Kidney (tissue), 13 donors: ENCODE measurements at regions not wholly inside any gene's neighbourhood (a gene's known extent, or its start where the extent isn't known, plus 50 kb on each side); places are given as distances from the start of the nearest gene placed in this dataset.
A peak's percentile ranks its signal among the peaks of the same experiment; 100 is the strongest.

Experiments used
- DNase-seq, 5 donors: peaks; one replicate each; pipeline ENCODE4 v3.0.0-alpha.2; 2013 to 2020
- FAIRE-seq: peaks from 2 replicates; lab custom pipeline; 2012; peaks lifted over from hg19 to GRCh38; lab: Jason Lieb, UNC
- H3K27ac ChIP-seq, 2 donors: one replicate each; pipeline ENCODE4 v1.7.0; 2013; ENCODE audit warnings: low read depth in 2 of 2, low read length in 2 of 2, inconsistent platforms in 1 of 2
- H3K27me3 ChIP-seq: one replicate; pipeline ENCODE4 v1.7.1; 2013; ENCODE audit warnings: low read length, inconsistent platforms; ENCODE audit not compliant: control insufficient read depth, insufficient read depth
- H3K36me3 ChIP-seq, 3 donors: one replicate each; pipeline versions ENCODE4 v1.7.0 to v1.7.1; 2013; ENCODE audit warnings: low read length in 3 of 3, control low read depth in 1 of 3, inconsistent platforms in 1 of 3; ENCODE audit not compliant: insufficient read depth in 3 of 3, control insufficient read depth in 2 of 3
- H3K4me1 ChIP-seq, 3 donors: one replicate each; pipeline versions ENCODE4 v1.7.0 to v1.7.1; 2013; ENCODE audit warnings: low read length in 3 of 3, inconsistent platforms in 1 of 3, low read depth in 1 of 3; ENCODE audit not compliant: control insufficient read depth in 2 of 3, insufficient read depth in 2 of 3
- H3K4me3 ChIP-seq, 3 donors: one replicate each; pipeline versions ENCODE4 v1.7.0 to v1.8.1; 2013; ENCODE audit warnings: low read length in 3 of 3, control low read depth in 1 of 3, inconsistent platforms in 1 of 3
- H3K9ac ChIP-seq, 3 donors: one replicate each; pipeline versions ENCODE4 v1.7.0 to v1.7.1; 2013; ENCODE audit warnings: low read length in 3 of 3, control low read depth in 1 of 3, inconsistent platforms in 1 of 3
- H3K9me3 ChIP-seq, 3 donors: one replicate each; pipeline versions ENCODE4 v1.7.0 to v1.7.1; 2013; ENCODE audit warnings: low read length in 3 of 3, control low read depth in 1 of 3, inconsistent platforms in 1 of 3; ENCODE audit not compliant: control insufficient read depth in 2 of 3, insufficient read depth in 1 of 3
- CTCF ChIP-seq: IDR thresholded peaks from 3 replicates; pipeline ENCODE4 v1.5.1; 2012; ENCODE audit warnings: mild to moderate bottlenecking, moderate library complexity, borderline replicate concordance; ENCODE audit not compliant: insufficient read depth; ENCODE audit errors: extremely low read depth
- intact Hi-C: fragments of 100-400 bp; cut with DNase I; formaldehyde crosslinking; loops from one replicate; pipeline ENCODE4 v1.11.1; 2022
- donor health status: control.
- donor health status: control.
- donor health status: control.
- donor health status: control.
- donor health status: control.
- donor health status: DM: yes; HTN: yes; CAD: no.
- donor health status: Normal renal cell carcinoma (clear cell type).

- no peak overlapping the region for H3K27ac ChIP-seq
- FAIRE-seq (no peak), DNase-seq (no peak)
Measured at GRCh38 chr1:58890609-58891008, 106.8 kb upstream of the JUN start.

GRCh38 chr1:58891347-58891746 is 107.5 kb upstream of the JUN start:
- FAIRE-seq (no peak), DNase-seq (no peak)
- H3K9ac ChIP-seq: no peak overlapping the region
- H3K4me1 ChIP-seq: peaks cover 0 to 14% (median 13%) of the 10 kb centered on the region in 3 donors
- H3K36me3 ChIP-seq: no peaks in the 10 kb centered on the region
- no peak overlapping the region for H3K27ac ChIP-seq
- intact Hi-C loops: no loop called here
- H3K9me3 ChIP-seq: no peaks in the 10 kb centered on the region
- H3K4me3 ChIP-seq: no peak overlapping the region
- TF ChIP-seq CTCF: no peak
- H3K27me3 ChIP-seq: no peaks in the 10 kb centered on the region

More at GRCh38 chr1:58890609-58891008, 106.8 kb upstream of the JUN start:
- H3K27me3 ChIP-seq: no peaks in the 10 kb centered on the region
- H3K4me1 ChIP-seq: peaks cover 0 to 9% (median 7%) of the 10 kb centered on the region in 3 donors
- H3K4me3 ChIP-seq: no peak overlapping the region
- no peak for TF ChIP-seq CTCF
- no peaks in the 10 kb centered on the region for H3K36me3 ChIP-seq
- H3K9ac ChIP-seq: no peak overlapping the region
- no peaks in the 10 kb centered on the region for H3K9me3 ChIP-seq
- intact Hi-C loops: no loop called here

GRCh38 chr1:58893257-58893869 is 109.5 kb upstream of the JUN start:
- intact Hi-C loops: no loop called here
- H3K27me3 ChIP-seq: no peaks in the 10 kb centered on the region
- H3K36me3 ChIP-seq: no peaks in the 10 kb centered on the region
- H3K4me1 ChIP-seq: peaks cover 0 to 19% (median 15%) of the 10 kb centered on the region in 3 donors
- TF ChIP-seq CTCF: no peak
- no peak overlapping the region for H3K27ac ChIP-seq
- no peaks in the 10 kb centered on the region for H3K9me3 ChIP-seq
- no peak overlapping the region for H3K9ac ChIP-seq
- no peak overlapping the region for H3K4me3 ChIP-seq
- DNase-seq: no peak
- no peak for FAIRE-seq

- Histone ChIP-seq H3K27me3 (no peaks in the 10 kb centered on the region), H3K36me3 (no peaks in the 10 kb centered on the region), H3K4me3 (no peak overlapping the region), H3K4me1 (peaks cover 0 to 26% (median 19%) of the 10 kb centered on the region in 3 donors), H3K9ac (peak overlapping the region in 1 of 3 donors; percentile 42), H3K27ac (no peak overlapping the region), H3K9me3 (no peaks in the 10 kb centered on the region)
- FAIRE-seq (no peak), DNase-seq (peak in 1 of 5 donors; percentile 80)
- intact Hi-C loops: no loop called here
- TF ChIP-seq CTCF: no peak
Measured at GRCh38 chr1:58895082-58895481, 111.2 kb upstream of the JUN start.
